OCI-LY7 (cell line): ENCODE measurements at regions not wholly inside any gene's neighbourhood (a gene's known extent, or its start where the extent isn't known, plus 50 kb on each side); places are given as distances from the start of the nearest gene placed in this dataset.

Experiments
- BruUV-seq: library from RNA; stranded (reverse); fragments of 400-500 nt; replicated peaks from 2 replicates; lab custom pipeline; 2021; lab: Mats Ljungman, UMichigan
- CTCF ChIA-PET: fragments of 300-600 bp; sonication (Branson Sonifier 250); formaldehyde crosslinking; loops from one replicate; lab custom pipeline; 2022; ENCODE audit warnings: antibody characterized with exemption; ENCODE audit not compliant: unreplicated experiment; lab: Charles Lee
- POLR2A ChIA-PET: fragments of 300-600 bp; sonication (Branson Sonifier 250); formaldehyde crosslinking; loops from one replicate; lab custom pipeline; 2022; ENCODE audit warnings: antibody characterized with exemption; lab: Charles Lee
- DNase-seq: peaks from one replicate; pipeline ENCODE4 v3.0.0-alpha.2; 2015; ENCODE audit warnings: low spot score
- H2AFZ ChIP-seq: fragments of 200-600 bp; sonication (generic), shearing (Covaris generic); 2 replicates; pipeline ENCODE4 v1.6.1; 2014; ENCODE audit warnings: mild to moderate bottlenecking, antibody characterized with exemption, low read length, moderate library complexity
- H3K27ac ChIP-seq: fragments of 200-600 bp; sonication (generic); 2 replicates; pipeline ENCODE4 v1.5.1; 2014; ENCODE audit warnings: mixed run types, low read depth, mild to moderate bottlenecking, moderate library complexity, low read length, inconsistent platforms; ENCODE audit not compliant: poor library complexity, severe bottlenecking
- H3K36me3 ChIP-seq: fragments of 200-600 bp; sonication (generic); 2 replicates; pipeline ENCODE4 v1.6.1; 2014; ENCODE audit warnings: mild to moderate bottlenecking, antibody characterized with exemption, low read length, moderate library complexity, mixed read lengths; ENCODE audit not compliant: insufficient read depth
- H3K4me1 ChIP-seq: fragments of 200-600 bp; sonication (generic); 2 replicates; pipeline ENCODE4 v1.5.1; 2014; ENCODE audit warnings: mild to moderate bottlenecking, low read length; ENCODE audit not compliant: insufficient read depth, poor library complexity, severe bottlenecking
- H3K4me2 ChIP-seq: fragments of 200-600 bp; sonication (generic); 2 replicates; pipeline ENCODE4 v1.6.1; 2014; ENCODE audit warnings: mild to moderate bottlenecking, low read length
- H3K4me3 ChIP-seq: fragments of 200-600 bp; sonication (generic); 2 replicates; pipeline ENCODE4 v1.5.1; 2014; ENCODE audit warnings: mild to moderate bottlenecking, low read depth, low read length; ENCODE audit not compliant: poor library complexity, severe bottlenecking
- H3K79me2 ChIP-seq: fragments of 200-600 bp; sonication (generic); 2 replicates; pipeline ENCODE4 v1.6.1; 2016; ENCODE audit warnings: low read depth, mild to moderate bottlenecking, low read length, moderate library complexity, mixed read lengths; ENCODE audit not compliant: insufficient read depth
- H3K9me2 ChIP-seq: fragments of 200-600 bp; sonication (generic); 2 replicates; pipeline ENCODE4 v1.6.1; 2016; ENCODE audit warnings: mild to moderate bottlenecking, low read length, mixed read lengths; ENCODE audit not compliant: insufficient read depth
- H3K9me3 ChIP-seq: fragments of 200-600 bp; sonication (generic); 2 replicates; pipeline ENCODE4 v1.6.1; 2014; ENCODE audit warnings: mild to moderate bottlenecking, mixed run types, low read length, mixed read lengths
- H4K20me1 ChIP-seq: fragments of 200-600 bp; sonication (generic); 2 replicates; pipeline ENCODE4 v1.6.1; 2014; ENCODE audit warnings: mild to moderate bottlenecking, antibody characterized with exemption, low read length, moderate library complexity, mixed read lengths; ENCODE audit not compliant: insufficient read depth
- EZH2phosphoT487 ChIP-seq: fragments of 200-600 bp; sonication (generic); IDR thresholded peaks from 2 replicates; pipeline ENCODE4 v1.6.1; 2018; ENCODE audit warnings: low read depth, borderline replicate concordance, mild to moderate bottlenecking, mixed run types, antibody characterized with exemption, low read length, moderate library complexity, mixed read lengths
- intact Hi-C: fragments of 100-400 bp; cut with micrococcal nuclease; formaldehyde crosslinking; loops from one replicate; pipeline ENCODE4 v1.10.0; 2022; ENCODE audit not compliant: unreplicated experiment
- TF ChIP-seq, protein P1 (sequence below): fragments of 200-600 bp; sonication (generic); conservative IDR thresholded peaks from 2 replicates; pipeline ENCODE4 v1.5.1; 2014; ENCODE audit warnings: mild to moderate bottlenecking, antibody characterized with exemption, low read length, moderate library complexity, mixed read lengths

DNA sequence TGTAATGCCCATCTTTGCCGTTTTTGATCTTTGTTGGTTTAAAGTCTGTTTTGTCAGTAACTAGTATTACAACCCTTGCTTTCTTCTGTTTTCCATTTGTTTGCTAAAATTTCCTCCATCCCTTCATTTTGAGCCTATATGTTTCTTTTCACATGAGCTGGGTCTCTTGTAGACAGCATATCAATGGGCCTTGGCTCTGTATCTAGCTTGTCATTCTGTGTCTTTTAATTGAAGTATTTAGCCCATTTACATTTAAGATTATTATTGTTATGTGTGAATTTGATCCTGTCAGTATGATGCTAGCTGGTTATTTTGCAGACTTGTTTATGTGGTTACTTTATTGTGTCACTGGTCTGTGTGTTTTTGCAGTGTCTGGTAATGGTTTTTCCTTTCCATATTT, 913.2 kb downstream of the TRHDE start:
- no peak for DNase-seq
- intact Hi-C loops = no loop called here
- H3K4me3 ChIP-seq = no peak overlapping the region
- H3K9me2 ChIP-seq = no peaks in the 10 kb centered on the region
- no peak for TF ChIP-seq EZH2phosphoT487
- H3K36me3 ChIP-seq = no peaks in the 10 kb centered on the region
- H3K27ac ChIP-seq = no peak overlapping the region
- no TSS peak for BruUV-seq
- H2AFZ ChIP-seq = no peak overlapping the region
- no peak overlapping the region for H3K4me2 ChIP-seq
- ChIA-PET CTCF (no interaction called here), POLR2A (no interaction called here)
- H3K4me1 ChIP-seq = no peaks in the 10 kb centered on the region
- H4K20me1 ChIP-seq = no peaks in the 10 kb centered on the region
- no peaks in the 10 kb centered on the region for H3K79me2 ChIP-seq
- H3K9me3 ChIP-seq = no peaks in the 10 kb centered on the region

DNA sequence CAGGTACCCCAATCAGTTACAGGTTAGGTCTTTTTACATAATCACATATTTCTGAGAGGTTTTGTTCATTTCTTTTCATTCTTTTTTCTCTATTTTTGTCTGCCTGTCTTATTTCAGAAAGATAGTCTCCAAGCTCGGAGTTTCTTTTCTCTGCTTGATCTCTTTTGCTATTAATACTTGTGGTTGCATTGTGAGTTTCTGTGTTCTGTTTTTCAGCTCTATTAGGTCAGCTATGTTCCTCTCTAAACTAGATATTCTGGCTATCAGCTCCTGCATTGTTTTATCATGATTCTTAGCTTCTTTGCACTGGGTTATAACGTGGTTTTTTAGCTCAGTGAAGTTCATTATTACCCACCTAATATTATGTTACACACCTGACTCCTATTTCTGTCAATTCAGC, 914.1 kb downstream of the TRHDE start:
- no TSS peak for BruUV-seq
- Histone ChIP-seq H2AFZ (no peak overlapping the region), H3K9me2 (no peaks in the 10 kb centered on the region), H3K4me1 (no peaks in the 10 kb centered on the region), H3K9me3 (no peaks in the 10 kb centered on the region), H3K36me3 (no peaks in the 10 kb centered on the region), H3K4me2 (no peak overlapping the region), H3K4me3 (no peak overlapping the region), H3K27ac (no peak overlapping the region), H3K79me2 (no peaks in the 10 kb centered on the region), H4K20me1 (no peaks in the 10 kb centered on the region)
- TF ChIP-seq, protein P1, sequence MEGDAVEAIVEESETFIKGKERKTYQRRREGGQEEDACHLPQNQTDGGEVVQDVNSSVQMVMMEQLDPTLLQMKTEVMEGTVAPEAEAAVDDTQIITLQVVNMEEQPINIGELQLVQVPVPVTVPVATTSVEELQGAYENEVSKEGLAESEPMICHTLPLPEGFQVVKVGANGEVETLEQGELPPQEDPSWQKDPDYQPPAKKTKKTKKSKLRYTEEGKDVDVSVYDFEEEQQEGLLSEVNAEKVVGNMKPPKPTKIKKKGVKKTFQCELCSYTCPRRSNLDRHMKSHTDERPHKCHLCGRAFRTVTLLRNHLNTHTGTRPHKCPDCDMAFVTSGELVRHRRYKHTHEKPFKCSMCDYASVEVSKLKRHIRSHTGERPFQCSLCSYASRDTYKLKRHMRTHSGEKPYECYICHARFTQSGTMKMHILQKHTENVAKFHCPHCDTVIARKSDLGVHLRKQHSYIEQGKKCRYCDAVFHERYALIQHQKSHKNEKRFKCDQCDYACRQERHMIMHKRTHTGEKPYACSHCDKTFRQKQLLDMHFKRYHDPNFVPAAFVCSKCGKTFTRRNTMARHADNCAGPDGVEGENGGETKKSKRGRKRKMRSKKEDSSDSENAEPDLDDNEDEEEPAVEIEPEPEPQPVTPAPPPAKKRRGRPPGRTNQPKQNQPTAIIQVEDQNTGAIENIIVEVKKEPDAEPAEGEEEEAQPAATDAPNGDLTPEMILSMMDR = no peak
- TF ChIP-seq EZH2phosphoT487 = no peak
- intact Hi-C loops = no loop called here
- ChIA-PET CTCF (no interaction called here), POLR2A (no interaction called here)
- no peak for DNase-seq

DNA sequence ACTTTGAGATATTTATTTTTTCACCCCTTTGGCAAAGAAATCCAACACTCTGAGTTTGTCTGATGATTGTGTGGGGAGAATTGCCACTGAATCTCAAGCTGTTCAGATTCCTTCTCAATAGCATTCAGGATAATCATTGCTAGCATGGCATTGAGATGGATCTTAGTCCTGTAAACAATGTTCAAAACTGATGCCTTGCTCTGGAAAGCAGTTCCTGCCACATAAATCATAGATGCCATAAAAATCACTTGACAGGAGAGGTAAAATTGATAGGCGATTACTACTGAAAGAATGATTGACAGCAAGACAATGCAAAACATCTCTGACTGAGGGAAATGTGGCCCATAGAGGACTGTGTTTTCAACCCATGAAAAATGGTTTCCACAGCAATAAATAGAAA, 915.6 kb downstream of the TRHDE start:
- H3K4me1 ChIP-seq = no peaks in the 10 kb centered on the region
- H3K27ac ChIP-seq = no peak overlapping the region
- H3K4me2 ChIP-seq = no peak overlapping the region
- H3K36me3 ChIP-seq = no peaks in the 10 kb centered on the region
- no peaks in the 10 kb centered on the region for H3K79me2 ChIP-seq
- ChIA-PET CTCF (no interaction called here), POLR2A (no interaction called here)
- H3K4me3 ChIP-seq = no peak overlapping the region
- no TSS peak for BruUV-seq
- intact Hi-C loops = no loop called here
- no peak for TF ChIP-seq EZH2phosphoT487
- TF ChIP-seq, protein P1 = no peak
- H2AFZ ChIP-seq = no peak overlapping the region
- DNase-seq = no peak
- no peaks in the 10 kb centered on the region for H3K9me2 ChIP-seq
- H4K20me1 ChIP-seq = no peaks in the 10 kb centered on the region
- H3K9me3 ChIP-seq = no peaks in the 10 kb centered on the region
